Heart right ventricle (tissue), 16 donors: ENCODE measurements at regions not wholly inside any gene's neighbourhood (a gene's known extent, or its start where the extent isn't known, plus 50 kb on each side); places are given as distances from the start of the nearest gene placed in this dataset.

Source experiments
- ATAC-seq, 8 donors: fragments of 200-7000 bp; cut with Tn5 transposase; one replicate each; pipeline ENCODE4 v1.9.1; 2020; ENCODE audit warnings: mild to moderate bottlenecking in 8 of 8, moderate library complexity in 8 of 8, moderate number of reproducible peaks in 1 of 8
- DNase-seq, 2 donors: peaks; one replicate each; pipeline ENCODE4 v3.0.0-alpha.2; 2020
- H3K27ac ChIP-seq, 10 donors: fragments of 200-600 bp; sonication (generic) in 2 of 10; one replicate each; pipeline versions ENCODE4 v1.5.0 to v1.8.0; 2020 to 2022; ENCODE audit warnings: mild to moderate bottlenecking in 3 of 10
- H3K27me3 ChIP-seq, 7 donors: fragments of 200-600 bp; one replicate each; pipeline ENCODE4 v1.8.0; 2021 to 2022; ENCODE audit warnings: mild to moderate bottlenecking in 2 of 7
- H3K36me3 ChIP-seq, 9 donors: fragments of 200-600 bp; sonication (generic) in 1 of 9; one replicate each; pipeline versions ENCODE4 v1.5.0 to v1.8.0; 2020 to 2022; ENCODE audit warnings: mild to moderate bottlenecking in 2 of 9
- H3K4me1 ChIP-seq, 9 donors: fragments of 200-600 bp; sonication (generic) in 1 of 9; one replicate each; pipeline versions ENCODE4 v1.5.0 to v1.8.0; 2020 to 2022; ENCODE audit warnings: mild to moderate bottlenecking in 4 of 9
- H3K4me3 ChIP-seq, 10 donors: fragments of 200-600 bp; sonication (generic) in 2 of 10; one replicate each; pipeline versions ENCODE4 v1.5.0 to v1.8.0; 2020 to 2022; ENCODE audit warnings: mild to moderate bottlenecking in 7 of 10, moderate library complexity in 2 of 10
- H3K9me3 ChIP-seq, 11 donors: fragments of 200-600 bp in 10 of 11; sonication (generic) in 2 of 11; one replicate each; pipeline versions ENCODE4 v1.5.0 to v1.8.0; 2013 to 2022; ENCODE audit warnings: mild to moderate bottlenecking in 2 of 11, control low read depth in 1 of 11, moderate library complexity in 1 of 11
- WGBS, 2 donors: extraction: QIAGEN DNeasy Blood & Tissue Kit; methylation state at CpG; one replicate each; pipeline ENCODE4 v1.1.7; 2013; ENCODE audit warnings: inconsistent platforms in 1 of 2; 5-methylcytosine and 5-hydroxymethylcytosine counted together
- intact Hi-C, 10 donors: fragments of 100-400 bp; cut with DNase I; formaldehyde crosslinking; loops; one replicate each; pipeline versions ENCODE4 v1.11.1 to v1.14.2; 2022
- TF ChIP-seq, protein P1 (sequence below), 9 donors: fragments of 200-600 bp; sonication (generic) in 2 of 9; IDR thresholded peaks; one replicate each; pipeline versions ENCODE4 v1.5.0 to v1.8.0; 2021 to 2022; ENCODE audit warnings: antibody characterized with exemption in 9 of 9, mild to moderate bottlenecking in 5 of 9, moderate library complexity in 1 of 9
- donor health status: Arrhythmogenic right ventricular cardiomyopathy.
- donor health status: ischemic (EF 13 %, LVEDD 7.1; RV severe dilation, severe dysfunction).
- donor health status: healthy with polysubstance abuse.
- donor health status: DM: no; HTN: yes; CAD: no.
- donor health status: DM: no; HTN: no; CAD: no.
- donor health status: ischemic (EF 25% LVEDD 6.9; RV normal size, moderate dysfunction).
- donor health status: ischemic (EF 25% LVEDD 5.7; RV mildly dilated, moderate dysfunction).
- donor health status: healthy.
- donor health status: DM: yes; HTN: yes; CAD: no.
- donor health status: Ischemic cardiomyopathy.
- donor health status: ischemic (EF 35%, LVEDD 5.7; RV mildly dilated, moderate dysfunction).
- donor health status: nonischemic (EF 11% LVEDD 7.7; RV severe dilation, severe dysfunction).
- donor health status: DM: yes; HTN: yes; CAD: no.
- donor health status: PGD.
- donor health status: ischemic (EF 29% LVEDD 5.4; RV normal size, mild dysfunction).
- donor health status: nonischemic (EF 23%, LVEDD 6.1; RV moderate dilation, normal function).

DNA sequence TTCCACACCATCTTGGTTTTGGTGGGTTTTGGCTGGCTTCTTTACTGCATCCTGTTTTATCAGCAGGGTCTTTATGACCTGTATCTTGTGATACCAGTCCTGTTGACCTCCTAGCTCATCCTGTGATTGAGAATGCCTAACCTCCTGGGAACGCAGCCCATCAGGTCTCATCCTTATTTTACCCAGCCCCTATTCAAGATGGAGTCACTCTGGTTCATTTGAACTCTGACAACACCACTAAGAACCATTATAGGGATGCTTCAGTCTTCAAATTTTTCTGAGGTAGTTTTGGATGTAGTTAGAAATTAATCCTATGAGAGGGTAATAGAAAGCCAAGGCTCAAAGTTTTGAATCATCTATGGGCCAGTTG is 287.8 kb upstream of the SLC39A10 start:
- no peak for ATAC-seq
- H3K27me3 ChIP-seq: no peaks in the 10 kb centered on the region
- 0% methylated on average over 1 of the region's 1 CpG for WGBS, 2 donors
- DNase-seq: no peak
- H3K27ac ChIP-seq: no peak overlapping the region
- no peak overlapping the region for H3K4me3 ChIP-seq
- TF ChIP-seq, protein P1, sequence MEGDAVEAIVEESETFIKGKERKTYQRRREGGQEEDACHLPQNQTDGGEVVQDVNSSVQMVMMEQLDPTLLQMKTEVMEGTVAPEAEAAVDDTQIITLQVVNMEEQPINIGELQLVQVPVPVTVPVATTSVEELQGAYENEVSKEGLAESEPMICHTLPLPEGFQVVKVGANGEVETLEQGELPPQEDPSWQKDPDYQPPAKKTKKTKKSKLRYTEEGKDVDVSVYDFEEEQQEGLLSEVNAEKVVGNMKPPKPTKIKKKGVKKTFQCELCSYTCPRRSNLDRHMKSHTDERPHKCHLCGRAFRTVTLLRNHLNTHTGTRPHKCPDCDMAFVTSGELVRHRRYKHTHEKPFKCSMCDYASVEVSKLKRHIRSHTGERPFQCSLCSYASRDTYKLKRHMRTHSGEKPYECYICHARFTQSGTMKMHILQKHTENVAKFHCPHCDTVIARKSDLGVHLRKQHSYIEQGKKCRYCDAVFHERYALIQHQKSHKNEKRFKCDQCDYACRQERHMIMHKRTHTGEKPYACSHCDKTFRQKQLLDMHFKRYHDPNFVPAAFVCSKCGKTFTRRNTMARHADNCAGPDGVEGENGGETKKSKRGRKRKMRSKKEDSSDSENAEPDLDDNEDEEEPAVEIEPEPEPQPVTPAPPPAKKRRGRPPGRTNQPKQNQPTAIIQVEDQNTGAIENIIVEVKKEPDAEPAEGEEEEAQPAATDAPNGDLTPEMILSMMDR (IDR thresholded peaks at IDR 0.05): no peak
- H3K4me1 ChIP-seq: no peaks in the 10 kb centered on the region
- no peaks in the 10 kb centered on the region for H3K9me3 ChIP-seq
- intact Hi-C loops: no loop called here
- H3K36me3 ChIP-seq: no peaks in the 10 kb centered on the region

DNA sequence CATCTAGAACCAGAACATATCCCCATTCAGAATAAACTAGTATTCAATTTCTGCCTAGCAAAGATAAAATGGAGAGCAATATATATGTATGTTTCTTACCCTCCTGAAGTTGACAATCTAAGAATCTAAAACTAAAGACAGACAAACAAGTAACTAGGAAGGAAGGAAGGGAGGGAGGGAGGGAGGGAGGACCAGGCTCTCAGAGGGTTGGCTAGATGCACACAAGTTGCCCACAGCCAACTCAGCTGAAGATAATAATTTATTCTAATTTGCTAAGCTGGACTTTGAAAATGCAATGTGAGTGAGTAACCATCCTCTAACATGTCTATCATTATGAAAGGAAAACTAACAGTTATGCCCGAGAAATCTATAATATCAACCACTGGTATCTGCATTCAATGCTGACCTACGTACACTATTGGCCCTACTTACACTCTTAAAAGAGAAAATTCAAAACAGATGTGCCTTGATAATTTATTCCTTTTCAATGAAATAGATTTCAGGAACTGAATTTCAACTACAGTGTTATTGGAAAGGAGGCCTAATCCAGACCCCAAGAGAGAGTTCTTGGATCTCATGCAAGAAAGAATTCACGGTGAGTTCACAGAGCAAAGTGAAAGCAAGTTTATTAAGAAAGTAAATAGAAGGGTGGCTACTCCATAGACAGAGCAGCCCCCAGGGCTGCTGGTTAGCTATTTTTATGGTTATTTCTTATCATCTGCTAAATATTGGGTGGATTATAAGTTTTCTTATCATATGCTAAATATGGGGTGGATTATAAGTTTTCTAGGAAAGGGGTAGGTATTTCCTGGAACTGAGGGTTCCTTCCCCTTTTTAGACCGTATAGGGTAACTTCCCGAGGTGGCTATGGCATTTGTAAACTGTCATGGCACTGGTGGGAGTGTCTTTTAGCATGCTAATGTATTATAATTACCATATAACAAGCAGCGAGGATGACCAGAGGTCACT is 288.5 kb upstream of the SLC39A10 start:
- Histone ChIP-seq H3K4me3 (no peak overlapping the region), H3K4me1 (no peaks in the 10 kb centered on the region), H3K27me3 (no peaks in the 10 kb centered on the region), H3K9me3 (no peaks in the 10 kb centered on the region), H3K36me3 (no peaks in the 10 kb centered on the region), H3K27ac (no peak overlapping the region)
- intact Hi-C loops: no loop called here
- DNase-seq: no peak
- no peak for ATAC-seq
- WGBS, 2 donors: 78 to 80% methylated on average over 6 of the region's 6 CpGs
- TF ChIP-seq, protein P1 (IDR thresholded peaks at IDR 0.05): no peak

DNA sequence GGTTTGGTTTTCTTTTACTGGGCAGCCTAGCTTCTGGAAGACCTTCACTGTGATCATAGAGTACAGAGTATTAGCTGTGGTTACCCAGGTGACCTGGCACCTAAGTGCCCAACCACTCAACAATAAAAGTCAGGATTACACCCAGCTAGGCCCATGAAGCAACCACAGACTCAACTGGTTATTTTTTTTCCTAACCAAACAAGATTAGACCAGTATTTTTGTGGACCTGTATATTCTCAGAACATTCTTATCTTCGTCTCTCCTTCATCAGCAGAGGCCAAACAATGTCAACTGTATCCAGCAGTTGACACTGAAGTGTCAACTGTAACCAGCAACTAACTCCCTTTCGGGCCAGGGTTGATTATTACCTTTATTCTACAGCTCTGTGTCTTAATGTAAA is 289.2 kb upstream of the SLC39A10 start:
- Histone ChIP-seq H3K36me3 (no peaks in the 10 kb centered on the region), H3K9me3 (no peaks in the 10 kb centered on the region), H3K4me3 (no peak overlapping the region), H3K27ac (no peak overlapping the region), H3K27me3 (no peaks in the 10 kb centered on the region), H3K4me1 (no peaks in the 10 kb centered on the region)
- DNase-seq: no peak
- no peak for ATAC-seq
- TF ChIP-seq, protein P1 (IDR thresholded peaks at IDR 0.05): no peak
- WGBS, 2 donors: 59 to 62% methylated on average over 2 of the region's 2 CpGs
- intact Hi-C loops: no loop called here

DNA sequence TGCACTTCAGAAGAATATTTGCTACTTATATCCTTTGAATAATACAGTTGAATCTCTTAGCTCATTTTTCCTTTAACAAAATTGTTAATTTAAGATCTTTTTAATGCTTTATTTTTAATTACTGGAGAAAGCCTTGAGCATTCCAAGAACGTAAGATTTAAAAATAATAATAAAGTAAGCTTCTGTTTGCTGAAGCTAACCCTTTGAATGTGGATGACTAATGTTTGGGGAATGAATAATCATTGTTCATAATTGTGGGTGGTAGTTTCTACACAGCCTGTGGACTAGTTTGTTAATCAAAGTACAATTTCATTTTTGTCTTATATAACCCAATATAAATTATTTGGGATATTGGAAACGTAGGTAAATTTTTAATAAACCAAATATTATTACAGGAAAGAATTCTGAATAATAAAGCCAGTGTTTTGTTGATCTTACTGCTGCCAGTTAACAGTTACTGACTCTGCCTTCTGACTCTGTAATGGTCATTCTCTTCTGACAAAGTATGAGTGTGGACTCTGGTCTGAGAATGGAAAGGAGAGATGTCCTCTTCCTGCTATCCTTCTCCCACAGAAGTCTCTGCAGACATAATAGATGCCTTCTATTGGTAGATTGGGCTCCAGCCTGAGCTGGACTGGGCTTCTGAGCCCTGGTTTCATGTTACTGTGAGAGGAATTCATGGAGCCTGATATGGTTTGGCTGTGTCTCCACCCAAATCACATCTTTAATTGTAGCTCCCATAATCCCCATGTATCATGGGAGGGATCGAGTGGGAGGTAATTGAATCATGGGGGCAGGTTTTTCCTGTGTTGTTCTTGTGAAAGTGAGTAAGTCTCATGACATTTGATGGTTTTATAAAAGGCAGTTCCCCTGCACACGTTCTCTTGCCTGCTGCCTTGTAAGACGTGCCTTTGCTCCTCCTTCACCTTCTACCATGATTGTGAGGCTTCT is 292.7 kb upstream of the SLC39A10 start:
- no peaks in the 10 kb centered on the region for H3K27me3 ChIP-seq
- intact Hi-C loops: no loop called here
- TF ChIP-seq, protein P1 (IDR thresholded peaks at IDR 0.05): no peak
- H3K36me3 ChIP-seq: no peaks in the 10 kb centered on the region
- no peak for ATAC-seq
- no peak for DNase-seq
- H3K4me1 ChIP-seq: no peaks in the 10 kb centered on the region
- 74 to 78% methylated on average over 5 of the region's 5 CpGs for WGBS, 2 donors
- no peaks in the 10 kb centered on the region for H3K9me3 ChIP-seq
- H3K27ac ChIP-seq: no peak overlapping the region
- no peak overlapping the region for H3K4me3 ChIP-seq
